Psoas muscle (tissue), 7 donors: ENCODE measurements at regions not wholly inside any gene's neighbourhood (a gene's known extent, or its start where the extent isn't known, plus 50 kb on each side); places are given as distances from the start of the nearest gene placed in this dataset.

ENCODE experiments used
- ATAC-seq, 4 donors: fragments of 200-7000 bp; cut with Tn5 transposase; one replicate each; pipeline ENCODE4 v1.9.1; 2020; ENCODE audit warnings: moderate library complexity in 3 of 4, mild to moderate bottlenecking in 2 of 4
- DNase-seq, 2 donors: peaks; one replicate each; pipeline ENCODE4 v3.0.0-alpha.2; 2020
- H3K27ac ChIP-seq: fragments of 200-600 bp; one replicate; pipeline ENCODE4 v1.8.0; 2022
- H3K27me3 ChIP-seq, 3 donors: fragments of 200-600 bp in 1 of 3; one replicate each; pipeline versions ENCODE4 v1.6.1 to v1.8.0; 2013 to 2022; ENCODE audit warnings: low read length in 2 of 3, mild to moderate bottlenecking in 2 of 3, moderate library complexity in 1 of 3; ENCODE audit not compliant: insufficient read depth in 3 of 3
- H3K36me3 ChIP-seq, 2 donors: fragments of 200-600 bp in 1 of 2; one replicate each; pipeline versions ENCODE4 v1.6.1 to v1.8.0; 2013 to 2022; ENCODE audit warnings: low read depth in 1 of 2, mild to moderate bottlenecking in 1 of 2, moderate library complexity in 1 of 2; ENCODE audit not compliant: insufficient read depth in 1 of 2
- H3K4me1 ChIP-seq: fragments of 200-600 bp; one replicate; pipeline ENCODE4 v1.8.0; 2022
- H3K4me3 ChIP-seq: fragments of 200-600 bp; one replicate; pipeline ENCODE4 v1.8.0; 2022; ENCODE audit warnings: mild to moderate bottlenecking
- H3K9me3 ChIP-seq: fragments of 200-600 bp; one replicate; pipeline ENCODE4 v1.8.0; 2022
- CTCF ChIP-seq: fragments of 200-600 bp; IDR thresholded peaks from one replicate; pipeline ENCODE4 v1.8.0; 2022; ENCODE audit warnings: antibody characterized with exemption
- WGBS, 3 donors: extraction: QIAGEN DNeasy Blood & Tissue Kit; methylation state at CpG; one replicate each; pipeline versions ENCODE4 v1.1.6 to v1.1.7; 2013; 5-methylcytosine and 5-hydroxymethylcytosine counted together
- intact Hi-C, 2 donors: fragments of 100-400 bp; cut with DNase I; formaldehyde crosslinking; loops; one replicate each; pipeline versions ENCODE4 v1.11.0 to v1.14.2; 2022
- donor health status: healthy with polysubstance abuse.
- donor health status: DM: no; HTN: no; CAD: no; lungs with moderate emphysema.
- donor health status: Bipolar disorder and iron deficiency.
- donor health status: healthy.
- donor health status: DM: yes; HTN: yes; CAD: no.
- donor health status: DM: no; HTN: no; CAD: no.
- donor health status: DM: yes; HTN: yes; CAD: no.

DNA sequence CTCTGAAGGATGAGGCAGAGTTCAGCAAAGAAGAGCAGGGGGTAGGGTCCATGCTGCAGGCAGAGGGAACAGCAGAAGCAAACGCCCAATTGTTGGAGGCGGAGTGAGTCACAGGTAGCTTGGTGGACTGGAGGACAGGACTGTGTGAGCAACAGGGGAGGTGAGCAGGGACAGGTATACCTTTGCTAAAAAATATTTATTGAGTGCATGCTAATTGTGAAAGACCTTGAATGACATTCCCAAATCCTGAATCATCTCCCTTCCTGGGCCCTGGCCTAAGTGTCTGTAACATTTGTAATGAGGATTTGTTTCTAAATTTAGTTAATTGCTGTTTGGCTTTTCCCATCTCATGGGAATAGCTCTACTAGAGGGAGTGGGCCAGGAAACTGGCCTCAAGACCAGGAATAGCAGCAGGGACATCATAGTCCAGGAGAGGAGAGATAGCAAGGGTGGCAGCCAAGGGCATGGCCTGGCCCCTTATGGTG, 123.7 kb downstream of the FOXD2 start:
- H3K36me3 ChIP-seq = no peaks in the 10 kb centered on the region
- DNase-seq = no peak
- H3K9me3 ChIP-seq = no peaks in the 10 kb centered on the region
- no peaks in the 10 kb centered on the region for H3K4me1 ChIP-seq
- intact Hi-C loops = no loop called here
- peak; percentile 38 to 75 (median 52) for ATAC-seq
- no peak overlapping the region for H3K4me3 ChIP-seq
- H3K27ac ChIP-seq = no peak overlapping the region
- no peak for TF ChIP-seq CTCF
- 82 to 88% (median 86%) methylated on average over 2 of the region's 2 CpGs for WGBS, 3 donors
- peaks cover 0 to 5% (median 0%) of the 10 kb centered on the region in 3 donors for H3K27me3 ChIP-seq

- no peaks in the 10 kb centered on the region for H3K9me3 ChIP-seq
- H3K4me3 ChIP-seq = no peak overlapping the region
- TF ChIP-seq CTCF = no peak
- peaks cover 0 to 5% (median 0%) of the 10 kb centered on the region in 3 donors for H3K27me3 ChIP-seq
- WGBS, 3 donors = 87 to 95% (median 93%) methylated on average over 1 of the region's 1 CpG
- H3K4me1 ChIP-seq = no peaks in the 10 kb centered on the region
- no peak for DNase-seq
- no peak overlapping the region for H3K27ac ChIP-seq
- H3K36me3 ChIP-seq = no peaks in the 10 kb centered on the region
- ATAC-seq = no peak
- intact Hi-C loops = no loop called here
Observed at GRCh38 chr1:47562147-47562546, 124.3 kb downstream of the FOXD2 start.

GRCh38 chr1:47562799-47563198, 125.0 kb downstream of the FOXD2 start:
- no peaks in the 10 kb centered on the region for H3K9me3 ChIP-seq
- H3K4me3 ChIP-seq = no peak overlapping the region
- intact Hi-C loops = no loop called here
- H3K36me3 ChIP-seq = no peaks in the 10 kb centered on the region
- no peak for ATAC-seq
- WGBS, 3 donors = 85 to 97% (median 96%) methylated on average over 1 of the region's 1 CpG
- no peaks in the 10 kb centered on the region for H3K4me1 ChIP-seq
- DNase-seq = no peak
- peaks cover 0 to 5% (median 0%) of the 10 kb centered on the region in 3 donors for H3K27me3 ChIP-seq
- TF ChIP-seq CTCF = no peak
- H3K27ac ChIP-seq = no peak overlapping the region

DNA sequence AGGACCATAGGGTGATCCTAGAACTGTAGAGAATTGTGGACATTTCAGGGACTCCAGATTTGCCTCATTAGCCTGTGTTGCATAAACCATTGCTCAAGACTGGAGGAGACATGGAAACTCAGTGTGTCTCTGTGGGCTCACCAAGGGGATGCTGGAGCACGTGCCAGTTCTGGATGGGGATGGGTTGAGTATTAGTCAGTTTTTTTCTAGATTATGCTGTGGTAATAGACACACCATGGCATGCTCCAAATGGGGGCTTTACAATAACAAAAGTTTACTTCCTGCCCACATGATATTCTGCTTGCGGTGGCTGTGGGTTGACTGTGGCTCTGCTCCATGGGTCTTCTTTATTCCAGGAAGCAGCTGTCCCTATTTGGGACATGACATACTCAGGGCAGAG, 125.4 kb downstream of the FOXD2 start:
- intact Hi-C loops = no loop called here
- no peaks in the 10 kb centered on the region for H3K4me1 ChIP-seq
- no peak overlapping the region for H3K4me3 ChIP-seq
- H3K36me3 ChIP-seq = no peaks in the 10 kb centered on the region
- H3K27ac ChIP-seq = no peak overlapping the region
- peaks cover 0 to 4% (median 0%) of the 10 kb centered on the region in 3 donors for H3K27me3 ChIP-seq
- DNase-seq = no peak
- no peaks in the 10 kb centered on the region for H3K9me3 ChIP-seq
- TF ChIP-seq CTCF = no peak
- no peak for ATAC-seq
- 53 to 59% (median 57%) methylated on average over 2 of the region's 2 CpGs for WGBS, 3 donors

DNA sequence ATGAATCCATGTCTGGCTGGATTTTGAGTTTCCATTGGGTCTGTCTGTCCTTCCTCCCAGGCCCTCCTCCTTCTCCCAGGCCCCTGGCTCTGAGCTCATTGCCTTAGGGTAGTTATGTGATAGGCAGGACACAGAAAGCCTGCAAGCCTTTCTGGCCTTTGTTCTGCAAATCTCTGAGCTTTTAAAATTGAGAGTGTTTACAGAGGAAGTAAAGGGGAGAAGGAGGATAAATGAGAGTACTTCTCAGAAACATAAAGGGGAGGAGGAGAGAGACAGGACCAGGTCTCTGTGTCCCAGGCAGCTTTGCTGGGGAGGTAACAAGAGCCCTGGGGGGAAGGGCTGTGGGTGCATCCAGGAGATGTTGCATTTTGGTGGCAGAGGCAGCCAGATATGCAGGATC, 126.7 kb downstream of the FOXD2 start:
- no peaks in the 10 kb centered on the region for H3K4me1 ChIP-seq
- TF ChIP-seq CTCF = no peak
- H3K9me3 ChIP-seq = no peaks in the 10 kb centered on the region
- ATAC-seq = no peak
- H3K36me3 ChIP-seq = no peaks in the 10 kb centered on the region
- H3K4me3 ChIP-seq = no peak overlapping the region
- peaks cover 0 to 4% (median 0%) of the 10 kb centered on the region in 3 donors for H3K27me3 ChIP-seq
- intact Hi-C loops = no loop called here
- H3K27ac ChIP-seq = no peak overlapping the region
- no peak for DNase-seq
